ENCODE measurements at regions not wholly inside any gene's neighbourhood (a gene's known extent, or its start where the extent isn't known, plus 50 kb on each side); places are given as distances from the start of the nearest gene placed in this dataset.

DNA sequence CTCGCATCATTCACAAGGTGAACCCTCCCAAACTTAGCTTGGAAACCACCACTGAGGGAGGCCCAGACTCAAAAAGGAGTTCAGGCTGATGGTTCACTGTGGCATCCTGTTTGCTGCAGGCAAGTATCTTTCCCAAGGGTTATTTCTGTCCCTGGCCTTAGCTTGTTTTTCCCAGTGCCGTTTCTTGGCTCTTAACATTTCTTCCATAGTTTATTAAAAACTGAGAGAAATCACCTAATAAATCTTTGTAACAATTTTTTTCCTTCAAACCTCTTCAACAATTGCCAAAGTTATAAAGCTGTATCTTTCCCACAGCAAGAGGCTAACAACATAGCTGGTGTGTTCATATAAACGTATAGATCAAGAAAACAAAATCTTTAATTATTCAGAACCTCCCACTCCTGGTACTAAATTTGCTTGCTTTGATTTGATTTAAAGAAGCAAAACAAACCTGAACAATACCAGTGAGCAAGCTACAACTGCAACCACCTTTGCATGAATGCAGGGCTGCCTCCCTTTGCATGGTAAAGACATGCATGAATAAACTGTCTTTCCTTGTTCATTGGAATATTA, 234.9 kb upstream of the STT3B start:
- H3K36me3 Mint-ChIP-seq (ENCODE audit: insufficient read depth in 1 of 3, low read depth in 3 of 3), result peaks cover 0 to 7% (median 0%) of the 10 kb centered on the region in 3 experiments; a peak in 2 of 7 replicates
- no peak overlapping the region for H3K27ac Mint-ChIP-seq
- H3K4me1 ChIP-seq (ENCODE audit: insufficient read depth, low read length), result no peaks in the 10 kb centered on the region
- no peak overlapping the region for H4K91ac ChIP-seq (ENCODE audit: insufficient read length, low read depth, low read length)
- no peaks in the 10 kb centered on the region for H3K27me3 Mint-ChIP-seq (ENCODE audit: low read depth)
- H3K4me2 ChIP-seq (ENCODE audit: insufficient read depth, insufficient read length, low read length), result no peak overlapping the region
- H4K20me1 ChIP-seq (ENCODE audit: control insufficient read depth, insufficient read depth, insufficient read length), result no peaks in the 10 kb centered on the region
- no peak overlapping the region for H2BK120ac ChIP-seq (ENCODE audit: low read depth, low read length, poor library complexity, severe bottlenecking)
- no peaks in the 10 kb centered on the region for H3K23me2 ChIP-seq (ENCODE audit: insufficient read length, low read depth, low read length, poor library complexity, severe bottlenecking)
- no peak overlapping the region for H2BK20ac ChIP-seq (ENCODE audit: low read depth, low read length, poor library complexity, severe bottlenecking)
- H3K9ac ChIP-seq (ENCODE audit: extremely low read depth, insufficient read length, low read length), result no peak overlapping the region
- H3K18ac ChIP-seq (ENCODE audit: insufficient read length, low read depth, low read length), result no peak overlapping the region
- H2AK5ac ChIP-seq (ENCODE audit: insufficient read length, low read length), result no peak overlapping the region
- H2BK5ac ChIP-seq (ENCODE audit: insufficient read length, low read length), result no peak overlapping the region
- no peaks in the 10 kb centered on the region for H3K79me1 ChIP-seq (ENCODE audit: insufficient read depth, low read depth, low read length, poor library complexity, severe bottlenecking)
- no peaks in the 10 kb centered on the region for H3K27me3 ChIP-seq (ENCODE audit: insufficient read depth, low read length)
- H3T11ph ChIP-seq (ENCODE audit: low read length), result no peak overlapping the region
- H3K23ac ChIP-seq (ENCODE audit: insufficient read length, low read depth, low read length), result no peak overlapping the region
- H3K56ac ChIP-seq (ENCODE audit: insufficient read length, low read depth, low read length), result no peak overlapping the region
- H2BK15ac ChIP-seq (ENCODE audit: low read depth, low read length), result no peak overlapping the region
- no peak overlapping the region for H2BK12ac ChIP-seq (ENCODE audit: insufficient read length, low read depth, low read length)
- H2AFZ ChIP-seq (ENCODE audit: low read length), result no peak overlapping the region
- TF ChIP-seq, protein P1, sequence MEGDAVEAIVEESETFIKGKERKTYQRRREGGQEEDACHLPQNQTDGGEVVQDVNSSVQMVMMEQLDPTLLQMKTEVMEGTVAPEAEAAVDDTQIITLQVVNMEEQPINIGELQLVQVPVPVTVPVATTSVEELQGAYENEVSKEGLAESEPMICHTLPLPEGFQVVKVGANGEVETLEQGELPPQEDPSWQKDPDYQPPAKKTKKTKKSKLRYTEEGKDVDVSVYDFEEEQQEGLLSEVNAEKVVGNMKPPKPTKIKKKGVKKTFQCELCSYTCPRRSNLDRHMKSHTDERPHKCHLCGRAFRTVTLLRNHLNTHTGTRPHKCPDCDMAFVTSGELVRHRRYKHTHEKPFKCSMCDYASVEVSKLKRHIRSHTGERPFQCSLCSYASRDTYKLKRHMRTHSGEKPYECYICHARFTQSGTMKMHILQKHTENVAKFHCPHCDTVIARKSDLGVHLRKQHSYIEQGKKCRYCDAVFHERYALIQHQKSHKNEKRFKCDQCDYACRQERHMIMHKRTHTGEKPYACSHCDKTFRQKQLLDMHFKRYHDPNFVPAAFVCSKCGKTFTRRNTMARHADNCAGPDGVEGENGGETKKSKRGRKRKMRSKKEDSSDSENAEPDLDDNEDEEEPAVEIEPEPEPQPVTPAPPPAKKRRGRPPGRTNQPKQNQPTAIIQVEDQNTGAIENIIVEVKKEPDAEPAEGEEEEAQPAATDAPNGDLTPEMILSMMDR (conservative IDR thresholded peaks at IDR 0.05), result no peak
- H3K9me3 ChIP-seq (ENCODE audit: control insufficient read depth, low read depth, low read length), result no peaks in the 10 kb centered on the region
- no peak overlapping the region for H4K8ac ChIP-seq (replicated peaks; ENCODE audit: insufficient read length, low read depth, low read length)
- no peak overlapping the region for H3K4ac ChIP-seq (ENCODE audit: low read depth, low read length)
- WGBS (ENCODE audit: extremely low coverage, insufficient read length, low lambda C conversion rate), result no CpG with 5 or more reads among the region's 3 CpGs
- no peak overlapping the region for H3K14ac ChIP-seq (ENCODE audit: insufficient read depth, low read length)
- DNase-seq, result no peak
- peaks cover 0 to 5% of the 10 kb centered on the region in 2 experiments; a peak in 2 of 5 replicates for H3K9me3 Mint-ChIP-seq
- H4K5ac ChIP-seq (ENCODE audit: insufficient read length, low read depth, low read length), result no peak overlapping the region
- H3K4me3 Mint-ChIP-seq, result no peak overlapping the region
- H3K79me2 ChIP-seq (ENCODE audit: insufficient read depth, low read length), result no peaks in the 10 kb centered on the region; the same call in 1 of the 2 replicates
- no peak overlapping the region for H3K27ac ChIP-seq (ENCODE audit: insufficient read length, low read depth, low read length)
- peaks cover 5 to 8% of the 10 kb centered on the region in 2 experiments for H3K4me1 Mint-ChIP-seq
